Body of pancreas (tissue), 4 donors: ENCODE measurements at regions not wholly inside any gene's neighbourhood (a gene's known extent, or its start where the extent isn't known, plus 50 kb on each side); places are given as distances from the start of the nearest gene placed in this dataset.

ENCODE experiments used
- ATAC-seq: fragments of 150-250 bp; one replicate; pipeline ENCODE4 v1.9.1; 2016
- DNase-seq, 4 donors: peaks; one replicate each; pipeline ENCODE4 v3.0.0-alpha.2; 2019
- H3K27ac ChIP-seq, 4 donors: fragments of 200-600 bp; sonication (generic); 1 replicate in 3 of 4; 2 replicates in 1 of 4; pipeline versions ENCODE4 v1.5.1 to v1.6.1; 2016 to 2019; ENCODE audit warnings: mild to moderate bottlenecking in 1 of 4, mixed read lengths in 1 of 4, moderate library complexity in 1 of 4
- H3K27me3 ChIP-seq, 2 donors: fragments of 200-600 bp; sonication (generic); one replicate each; pipeline ENCODE4 v1.6.0; 2016; ENCODE audit warnings: mild to moderate bottlenecking in 1 of 2
- H3K36me3 ChIP-seq, 2 donors: fragments of 200-600 bp; sonication (generic); replicated peaks in 1 of 2; 2 replicates each; pipeline ENCODE4 v1.5.1; 2016; ENCODE audit warnings: low read depth in 2 of 2; ENCODE audit not compliant: insufficient read depth in 1 of 2
- H3K4me1 ChIP-seq: fragments of 200-600 bp; sonication (generic); one replicate; pipeline ENCODE4 v1.6.0; 2016
- H3K4me3 ChIP-seq, 2 donors: fragments of 200-600 bp; sonication (generic); 1 replicate in 1 of 2; 2 replicates in 1 of 2; pipeline ENCODE4 v1.5.1; 2016 to 2019
- H3K9me3 ChIP-seq, 3 donors: fragments of 200-600 bp; sonication (generic); 1 replicate in 2 of 3; 2 replicates in 1 of 3; pipeline ENCODE4 v1.5.1; 2016
- POLR2A ChIP-seq, 3 donors: fragments of 450-650 bp; IDR thresholded peaks; one replicate each; pipeline ENCODE4 v1.6.1; 2016; ENCODE audit warnings: antibody characterized with exemption in 3 of 3, mild to moderate bottlenecking in 2 of 3
- WGBS, 2 donors: methylation state at CpG; one replicate each; pipeline ENCODE4 v1.1.5; 2017; 5-methylcytosine and 5-hydroxymethylcytosine counted together
- intact Hi-C: fragments of 100-400 bp; cut with DNase I; formaldehyde crosslinking; loops from one replicate; pipeline ENCODE4 v1.15.1; 2023
- TF ChIP-seq, protein P1 (sequence below), 7 experiments: fragments of 450-650 bp in 4 of 7; fragments of 200-600 bp in 3 of 7; sonication (generic) in 3 of 7; IDR thresholded peaks; one replicate each; pipeline ENCODE4 v1.5.1; 2016 to 2019; ENCODE audit warnings: antibody characterized with exemption in 7 of 7

DNA sequence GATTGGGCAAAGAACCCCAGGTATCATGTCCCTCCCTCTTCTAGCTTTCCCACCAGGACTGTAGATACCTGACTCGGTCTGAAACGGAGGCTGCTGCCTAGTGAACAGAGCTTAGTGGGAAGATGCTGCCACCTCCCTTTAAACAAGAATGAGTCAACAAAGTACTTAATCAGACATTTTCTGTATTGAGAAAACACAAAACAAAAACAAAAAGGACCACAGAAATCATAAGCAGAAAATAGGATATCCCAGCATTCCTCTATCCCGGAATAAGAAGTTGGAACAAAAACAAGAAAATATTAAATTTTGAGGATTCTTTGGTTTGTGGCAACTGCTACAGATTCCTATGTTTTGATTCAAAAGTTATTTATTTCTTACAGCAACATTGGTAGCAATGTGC is 51.7 kb upstream of the COL8A1 start:
- WGBS, 2 donors: 45 to 50% methylated on average over 3 of the region's 3 CpGs
- no peak for ATAC-seq
- Histone ChIP-seq H3K27ac (no peak overlapping the region), H3K36me3 (no peaks in the 10 kb centered on the region), H3K4me1 (no peaks in the 10 kb centered on the region), H3K4me3 (no peak overlapping the region), H3K27me3 (no peaks in the 10 kb centered on the region), H3K9me3 (no peaks in the 10 kb centered on the region)
- TF ChIP-seq, protein P1, sequence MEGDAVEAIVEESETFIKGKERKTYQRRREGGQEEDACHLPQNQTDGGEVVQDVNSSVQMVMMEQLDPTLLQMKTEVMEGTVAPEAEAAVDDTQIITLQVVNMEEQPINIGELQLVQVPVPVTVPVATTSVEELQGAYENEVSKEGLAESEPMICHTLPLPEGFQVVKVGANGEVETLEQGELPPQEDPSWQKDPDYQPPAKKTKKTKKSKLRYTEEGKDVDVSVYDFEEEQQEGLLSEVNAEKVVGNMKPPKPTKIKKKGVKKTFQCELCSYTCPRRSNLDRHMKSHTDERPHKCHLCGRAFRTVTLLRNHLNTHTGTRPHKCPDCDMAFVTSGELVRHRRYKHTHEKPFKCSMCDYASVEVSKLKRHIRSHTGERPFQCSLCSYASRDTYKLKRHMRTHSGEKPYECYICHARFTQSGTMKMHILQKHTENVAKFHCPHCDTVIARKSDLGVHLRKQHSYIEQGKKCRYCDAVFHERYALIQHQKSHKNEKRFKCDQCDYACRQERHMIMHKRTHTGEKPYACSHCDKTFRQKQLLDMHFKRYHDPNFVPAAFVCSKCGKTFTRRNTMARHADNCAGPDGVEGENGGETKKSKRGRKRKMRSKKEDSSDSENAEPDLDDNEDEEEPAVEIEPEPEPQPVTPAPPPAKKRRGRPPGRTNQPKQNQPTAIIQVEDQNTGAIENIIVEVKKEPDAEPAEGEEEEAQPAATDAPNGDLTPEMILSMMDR (IDR thresholded peaks at IDR 0.05): no peak
- no peak for TF ChIP-seq POLR2A (IDR thresholded peaks at IDR 0.05)
- intact Hi-C loops: no loop called here
- DNase-seq: no peak

DNA sequence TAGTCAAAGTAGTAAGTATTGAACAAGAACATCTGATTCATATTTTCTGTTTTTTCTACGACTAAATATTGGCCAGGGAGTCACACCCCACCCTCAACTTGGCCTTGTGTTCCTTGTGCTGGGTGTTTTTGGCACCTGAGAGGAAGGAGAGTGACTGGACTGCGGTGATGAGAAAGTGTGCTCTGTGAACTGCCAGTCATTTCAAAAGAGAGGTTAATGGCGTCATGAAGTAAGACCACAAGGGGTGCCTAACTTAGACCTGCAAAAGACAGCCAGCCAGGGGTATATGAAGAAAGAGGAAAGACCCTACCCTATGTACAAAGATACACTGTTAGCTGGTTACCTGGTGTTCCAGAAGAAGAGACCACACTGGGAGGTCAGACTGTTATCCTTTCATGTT is 58.4 kb upstream of the COL8A1 start:
- Histone ChIP-seq H3K4me1 (no peaks in the 10 kb centered on the region), H3K36me3 (no peaks in the 10 kb centered on the region), H3K4me3 (no peak overlapping the region), H3K27ac (no peak overlapping the region), H3K9me3 (no peaks in the 10 kb centered on the region), H3K27me3 (no peaks in the 10 kb centered on the region)
- ATAC-seq (no peak), DNase-seq (no peak)
- WGBS, 2 donors: 60 to 64% methylated on average over 3 of the region's 3 CpGs
- intact Hi-C loops: no loop called here
- TF ChIP-seq, protein P1 (IDR thresholded peaks at IDR 0.05): no peak
- TF ChIP-seq POLR2A (IDR thresholded peaks at IDR 0.05): no peak

DNA sequence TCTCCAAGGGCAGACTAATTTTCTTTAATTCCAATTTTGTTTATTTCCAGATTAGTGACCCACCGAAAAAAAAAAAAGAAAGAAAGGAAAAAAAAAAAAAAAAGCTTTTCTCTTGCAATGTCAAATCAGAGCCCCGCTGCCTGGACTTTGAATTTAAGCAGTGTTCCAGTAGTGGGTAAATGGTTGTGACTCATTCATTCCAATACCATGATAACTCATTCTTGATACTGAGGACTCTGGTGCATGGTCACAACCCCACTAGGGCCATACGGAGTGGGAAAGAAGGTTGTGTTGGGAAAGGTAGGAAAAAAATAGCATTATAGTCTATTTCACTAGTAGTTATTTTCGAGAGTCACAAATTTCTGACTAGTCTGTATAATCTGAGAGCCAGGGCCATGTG is 59.1 kb upstream of the COL8A1 start:
- intact Hi-C loops: no loop called here
- H3K4me3 ChIP-seq: no peak overlapping the region
- 47 to 67% methylated on average over 4 of the region's 4 CpGs for WGBS, 2 donors
- H3K36me3 ChIP-seq: no peaks in the 10 kb centered on the region
- H3K4me1 ChIP-seq: no peaks in the 10 kb centered on the region
- DNase-seq (no peak), ATAC-seq (no peak)
- no peaks in the 10 kb centered on the region for H3K27me3 ChIP-seq
- no peak for TF ChIP-seq POLR2A (IDR thresholded peaks at IDR 0.05)
- TF ChIP-seq, protein P1 (IDR thresholded peaks at IDR 0.05): no peak
- no peak overlapping the region for H3K27ac ChIP-seq
- no peaks in the 10 kb centered on the region for H3K9me3 ChIP-seq

DNA sequence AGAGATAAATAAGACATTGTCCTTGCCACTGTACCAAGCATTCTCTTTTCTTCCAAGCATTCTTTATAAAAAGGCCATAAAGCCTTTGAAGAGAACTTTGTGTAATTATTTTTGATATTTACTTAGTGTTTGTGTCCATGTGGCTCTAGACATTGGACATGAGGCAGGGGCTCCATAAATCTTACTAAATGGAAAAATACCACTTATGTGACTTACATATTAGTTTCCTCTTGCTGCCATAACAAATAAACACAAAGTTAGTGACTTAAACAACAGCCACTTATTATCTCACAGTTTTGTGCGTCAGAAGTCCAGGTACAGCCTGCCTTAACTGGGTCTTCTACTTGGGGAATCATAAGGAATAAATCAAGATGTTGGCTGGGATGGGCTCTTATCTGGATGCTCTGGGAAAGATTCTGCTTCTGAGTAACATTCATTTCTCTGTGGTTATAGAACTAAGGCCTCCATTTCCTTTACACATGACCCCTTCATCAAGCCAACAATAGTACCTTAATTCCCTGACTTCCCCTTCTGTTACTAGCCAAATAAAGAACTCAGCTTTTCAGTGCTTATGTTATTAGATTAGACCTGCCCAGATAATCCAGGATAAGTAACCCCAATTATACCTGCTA is 59.9 kb upstream of the COL8A1 start:
- 55 to 71% methylated on average over 1 of the region's 1 CpG for WGBS, 2 donors
- DNase-seq: no peak
- intact Hi-C loops: no loop called here
- Histone ChIP-seq H3K9me3 (no peaks in the 10 kb centered on the region), H3K27ac (no peak overlapping the region), H3K4me3 (no peak overlapping the region), H3K27me3 (no peaks in the 10 kb centered on the region), H3K36me3 (no peaks in the 10 kb centered on the region), H3K4me1 (no peaks in the 10 kb centered on the region)
- TF ChIP-seq POLR2A (IDR thresholded peaks at IDR 0.05): no peak
- TF ChIP-seq, protein P1 (IDR thresholded peaks at IDR 0.05): no peak
- no peak for ATAC-seq

DNA sequence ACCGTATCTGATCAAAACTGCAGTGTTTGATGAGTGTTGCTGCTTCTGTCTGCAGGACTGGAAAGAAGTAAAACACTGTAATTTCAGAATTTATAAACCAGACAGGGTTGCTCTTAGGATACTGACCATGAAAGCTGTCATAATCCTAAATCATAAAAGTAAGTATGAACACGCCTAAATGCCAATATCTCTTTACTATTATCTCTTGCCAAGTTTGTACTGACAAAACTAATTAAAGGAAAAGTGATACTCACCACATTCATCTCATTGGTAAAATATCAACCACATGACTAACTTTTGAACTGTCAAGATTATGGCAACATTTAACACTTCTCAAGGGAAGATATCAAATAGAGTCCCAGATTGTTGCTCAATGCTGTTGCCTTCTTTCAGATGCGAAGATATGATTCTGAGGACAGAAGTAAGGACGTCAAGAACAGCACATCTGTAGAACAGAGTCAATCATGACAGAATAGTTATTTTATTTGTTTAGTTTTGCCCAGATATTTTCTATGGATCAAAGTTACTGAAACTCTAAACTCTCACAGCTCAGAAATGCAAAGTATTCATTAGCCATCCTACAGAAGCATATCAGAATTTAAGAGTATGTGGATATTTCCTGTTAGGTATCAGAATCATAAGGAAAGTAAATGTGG is 61.4 kb upstream of the COL8A1 start:
- ATAC-seq: no peak

More for the DNA sequence above, 61.4 kb upstream of the COL8A1 start:
- Histone ChIP-seq H3K9me3 (no peaks in the 10 kb centered on the region), H3K36me3 (no peaks in the 10 kb centered on the region), H3K4me3 (no peak overlapping the region), H3K27me3 (no peaks in the 10 kb centered on the region), H3K4me1 (no peaks in the 10 kb centered on the region), H3K27ac (no peak overlapping the region)
- intact Hi-C loops: no loop called here
- 46 to 48% methylated on average over 4 of the region's 4 CpGs for WGBS, 2 donors
- DNase-seq: no peak
- TF ChIP-seq, protein P1 (IDR thresholded peaks at IDR 0.05): no peak
- TF ChIP-seq POLR2A (IDR thresholded peaks at IDR 0.05): no peak
